H9 (cell line): ENCODE measurements at regions not wholly inside any gene's neighbourhood (a gene's known extent, or its start where the extent isn't known, plus 50 kb on each side); places are given as distances from the start of the nearest gene placed in this dataset.

Experiments
- DNase-seq: peaks from one replicate; pipeline ENCODE4 v3.0.0-alpha.2; 2017
- H2AFZ ChIP-seq: one replicate; pipeline ENCODE4 v1.6.1; 2013; ENCODE audit warnings: mild to moderate bottlenecking, low read length, control low read depth, moderate library complexity
- H2AK5ac ChIP-seq: 2 replicates; pipeline ENCODE4 v1.6.1; 2013; ENCODE audit warnings: low read length, control low read depth, mixed read lengths; ENCODE audit not compliant: insufficient read length
- H2BK120ac ChIP-seq: one replicate; pipeline ENCODE4 v1.6.1; 2013; ENCODE audit warnings: low read depth, mild to moderate bottlenecking, low read length, control low read depth, inconsistent platforms; ENCODE audit not compliant: poor library complexity, severe bottlenecking
- H2BK12ac ChIP-seq: 2 replicates; pipeline ENCODE4 v1.6.1; 2013; ENCODE audit warnings: low read length, control low read depth, mixed read lengths, low read depth; ENCODE audit not compliant: insufficient read length
- H2BK15ac ChIP-seq: 2 replicates; pipeline ENCODE4 v1.6.1; 2013; ENCODE audit warnings: low read depth, low read length, control low read depth
- H2BK20ac ChIP-seq: one replicate; pipeline ENCODE4 v1.6.1; 2013; ENCODE audit warnings: low read depth, mild to moderate bottlenecking, low read length, control low read depth, inconsistent platforms; ENCODE audit not compliant: poor library complexity, severe bottlenecking
- H2BK5ac ChIP-seq: 2 replicates; pipeline ENCODE4 v1.6.1; 2013; ENCODE audit warnings: low read length, control low read depth, mixed read lengths; ENCODE audit not compliant: insufficient read length
- H3K14ac ChIP-seq: 2 replicates; pipeline ENCODE4 v1.6.1; 2013; ENCODE audit warnings: low read length, control low read depth; ENCODE audit not compliant: insufficient read depth
- H3K18ac ChIP-seq: 2 replicates; pipeline ENCODE4 v1.6.1; 2013; ENCODE audit warnings: low read depth, mild to moderate bottlenecking, mixed read lengths, low read length, control low read depth; ENCODE audit not compliant: insufficient read length
- H3K23ac ChIP-seq: 2 replicates; pipeline ENCODE4 v1.6.1; 2013; ENCODE audit warnings: low read length, control low read depth, mixed read lengths, low read depth; ENCODE audit not compliant: insufficient read length
- H3K23me2 ChIP-seq: 2 replicates; pipeline ENCODE4 v1.6.1; 2013; ENCODE audit warnings: low read depth, mild to moderate bottlenecking, mixed read lengths, low read length, control low read depth; ENCODE audit not compliant: insufficient read length, poor library complexity, severe bottlenecking
- H3K27ac ChIP-seq: 2 replicates; pipeline ENCODE4 v1.5.1; 2013; ENCODE audit warnings: low read length, control low read depth, mixed read lengths, low read depth; ENCODE audit not compliant: insufficient read length
- H3K27me3 ChIP-seq: 2 replicates; pipeline ENCODE4 v1.6.1; 2013; ENCODE audit warnings: low read length, control low read depth, inconsistent platforms; ENCODE audit not compliant: insufficient read depth
- H3K4ac ChIP-seq: 2 replicates; pipeline ENCODE4 v1.6.1; 2013; ENCODE audit warnings: low read depth, mild to moderate bottlenecking, control low read depth, inconsistent platforms, low read length, moderate library complexity
- H3K4me1 ChIP-seq: 2 replicates; pipeline ENCODE4 v1.6.1; 2013; ENCODE audit warnings: low read length, control low read depth, inconsistent platforms; ENCODE audit not compliant: insufficient read depth
- H3K4me2 ChIP-seq: 2 replicates; pipeline ENCODE4 v1.6.1; 2013; ENCODE audit warnings: low read length, control low read depth, mixed read lengths; ENCODE audit not compliant: insufficient read length, insufficient read depth
- H3K56ac ChIP-seq: 2 replicates; pipeline ENCODE4 v1.6.1; 2013; ENCODE audit warnings: low read depth, mild to moderate bottlenecking, mixed read lengths, low read length, control low read depth; ENCODE audit not compliant: insufficient read length
- H3K79me1 ChIP-seq: 2 replicates; pipeline ENCODE4 v1.6.1; 2013; ENCODE audit warnings: low read depth, mild to moderate bottlenecking, moderate library complexity, low read length, control low read depth, inconsistent platforms; ENCODE audit not compliant: insufficient read depth, poor library complexity, severe bottlenecking
- H3K79me2 ChIP-seq: 2 replicates; pipeline ENCODE4 v1.6.1; 2013; ENCODE audit warnings: low read length, control low read depth, inconsistent platforms; ENCODE audit not compliant: insufficient read depth
- H3K9ac ChIP-seq: 2 replicates; pipeline ENCODE4 v1.6.1; 2013; ENCODE audit warnings: low read length, control low read depth, mixed read lengths; ENCODE audit not compliant: insufficient read length; ENCODE audit errors: extremely low read depth
- H3K9me3 ChIP-seq: one replicate; pipeline ENCODE4 v1.6.1; 2013; ENCODE audit warnings: low read depth, low read length, inconsistent platforms; ENCODE audit not compliant: control insufficient read depth
- H3T11ph ChIP-seq: one replicate; pipeline ENCODE4 v1.6.1; 2013; ENCODE audit warnings: mild to moderate bottlenecking, low read length, control low read depth, inconsistent platforms
- H4K20me1 ChIP-seq: one replicate; pipeline ENCODE4 v1.6.1; 2013; ENCODE audit not compliant: control insufficient read depth, insufficient read length, insufficient read depth
- H4K5ac ChIP-seq: 2 replicates; pipeline ENCODE4 v1.6.1; 2013; ENCODE audit warnings: low read depth, mild to moderate bottlenecking, mixed read lengths, low read length, control low read depth; ENCODE audit not compliant: insufficient read length
- H4K8ac ChIP-seq: replicated peaks from 2 replicates; pipeline ENCODE4 v1.6.1; 2013; ENCODE audit warnings: low read length, control low read depth, mixed read lengths, low read depth; ENCODE audit not compliant: insufficient read length
- H4K91ac ChIP-seq: 2 replicates; pipeline ENCODE4 v1.6.1; 2013; ENCODE audit warnings: low read depth, mild to moderate bottlenecking, moderate library complexity, mixed read lengths, low read length, control low read depth; ENCODE audit not compliant: insufficient read length
- H3K27ac Mint-ChIP-seq, 3 experiments: 2 replicates in 2 of 3; 3 replicates in 1 of 3; pipeline ENCODE4 v1.8.0; 2020 to 2021; ENCODE audit warnings: mixed read lengths in 3 of 3, mild to moderate bottlenecking in 1 of 3, moderate library complexity in 1 of 3
- H3K27me3 Mint-ChIP-seq: 2 replicates; pipeline ENCODE4 v1.8.0; 2021; ENCODE audit warnings: low read depth, mild to moderate bottlenecking, moderate library complexity, mixed read lengths
- H3K36me3 Mint-ChIP-seq, 3 experiments: 2 replicates in 2 of 3; 3 replicates in 1 of 3; pipeline ENCODE4 v1.8.0; 2020 to 2021; ENCODE audit warnings: low read depth in 3 of 3, mixed read lengths in 3 of 3; ENCODE audit not compliant: insufficient read depth in 1 of 3
- H3K4me1 Mint-ChIP-seq, 2 experiments: 2 replicates each; pipeline ENCODE4 v1.8.0; 2020; ENCODE audit warnings: mixed read lengths in 2 of 2
- H3K4me3 Mint-ChIP-seq, 2 experiments: 2 replicates in 1 of 2; 3 replicates in 1 of 2; pipeline ENCODE4 v1.8.0; 2020 to 2021; ENCODE audit warnings: mild to moderate bottlenecking in 2 of 2, mixed read lengths in 2 of 2, moderate library complexity in 1 of 2
- H3K9me3 Mint-ChIP-seq, 2 experiments: 2 replicates in 1 of 2; 3 replicates in 1 of 2; pipeline ENCODE4 v1.8.0; 2020; ENCODE audit warnings: mild to moderate bottlenecking in 2 of 2, mixed read lengths in 2 of 2, moderate library complexity in 1 of 2
- CTCF ChIP-seq: fragments of 200-600 bp; sonication (generic); conservative IDR thresholded peaks from 3 replicates; pipeline ENCODE4 v1.8.0; 2021; ENCODE audit warnings: antibody characterized with exemption, mild to moderate bottlenecking
- WGBS: extraction: QIAGEN DNeasy Blood & Tissue Kit; methylation state at CpG from one replicate; pipeline ENCODE4 v1.1.7; 2013; ENCODE audit warnings: missing lambda C conversion rate, low lambda C conversion rate, mixed read lengths; ENCODE audit not compliant: insufficient read length; ENCODE audit errors: extremely low coverage; 5-methylcytosine and 5-hydroxymethylcytosine counted together

- Histone ChIP-seq H3K9ac (no peak overlapping the region), H3K79me2 (no peaks in the 10 kb centered on the region), H3K18ac (no peak overlapping the region), H3K14ac (no peak overlapping the region), H3K27ac (no peak overlapping the region), H4K91ac (no peak overlapping the region), H2BK120ac (no peak overlapping the region), H4K5ac (no peak overlapping the region), H3K23ac (no peak overlapping the region), H3K56ac (no peak overlapping the region), H2BK5ac (no peak overlapping the region), H3K9me3 (no peaks in the 10 kb centered on the region), H3T11ph (no peak overlapping the region), H3K4me1 (no peaks in the 10 kb centered on the region; the same call in 1 of the 2 replicates), H2BK12ac (no peak overlapping the region), H3K4ac (no peak overlapping the region), H3K27me3 (no peaks in the 10 kb centered on the region), H2BK20ac (no peak overlapping the region), H3K79me1 (no peaks in the 10 kb centered on the region), H3K4me2 (no peak overlapping the region), H2BK15ac (no peak overlapping the region), H3K23me2 (no peaks in the 10 kb centered on the region), H4K20me1 (no peaks in the 10 kb centered on the region), H2AFZ (no peak overlapping the region), H2AK5ac (no peak overlapping the region), H4K8ac (no peak overlapping the region)
- no peak for TF ChIP-seq CTCF
- DNase-seq = no peak
- peaks cover 0 to 7% of the 10 kb centered on the region in 2 experiments; a peak in 2 of 4 replicates for H3K4me1 Mint-ChIP-seq
- H3K4me3 Mint-ChIP-seq = no peak overlapping the region
- no peak overlapping the region; a peak in 2 of 7 replicates for H3K27ac Mint-ChIP-seq
- no CpG with 5 or more reads among the region's 7 CpGs for WGBS
- H3K9me3 Mint-ChIP-seq = no peaks in the 10 kb centered on the region
- H3K36me3 Mint-ChIP-seq = 0 out of 7 replicates have a peak, but pooled peaks cover 0 to 2% (median 0%) of the 10 kb centered on the region in 3 experiments
- no peaks in the 10 kb centered on the region for H3K27me3 Mint-ChIP-seq
Observed at GRCh38 chr2:21422724-21423522, 299.2 kb downstream of the TDRD15 start.
